IPS-18c (cell line): ENCODE measurements at regions not wholly inside any gene's neighbourhood (a gene's known extent, or its start where the extent isn't known, plus 50 kb on each side); places are given as distances from the start of the nearest gene placed in this dataset.

Experiments used
- H3K4me3 ChIP-seq: 2 replicates; pipeline ENCODE4 v1.7.0; 2013; ENCODE audit warnings: low read depth, mild to moderate bottlenecking, low read length, moderate library complexity; ENCODE audit not compliant: insufficient read depth
- H3K9me3 ChIP-seq: one replicate; pipeline ENCODE4 v1.6.1; 2013; ENCODE audit warnings: mild to moderate bottlenecking, low read length, moderate library complexity; ENCODE audit not compliant: control insufficient read depth, insufficient read depth

DNA sequence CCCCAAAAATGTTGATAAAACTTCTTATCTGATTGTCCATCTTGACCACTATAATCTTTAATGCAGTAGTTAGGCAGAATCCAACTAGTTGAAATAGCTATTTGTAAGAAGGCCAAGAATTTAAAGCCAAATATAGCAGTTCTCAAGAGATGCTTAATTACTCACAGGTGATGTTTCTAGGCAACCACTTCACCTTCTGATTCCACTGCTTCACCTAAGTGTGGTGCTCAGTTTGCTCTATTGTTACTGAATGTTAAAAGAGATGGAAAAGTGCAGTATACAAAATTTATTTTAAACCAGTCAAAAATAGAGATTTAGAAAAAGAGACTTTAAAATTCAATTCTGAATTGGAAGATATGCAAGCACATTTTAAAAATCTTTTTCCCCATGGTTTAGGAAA is 539.4 kb downstream of the ZNF804A start:
- H3K9me3 ChIP-seq: no peaks in the 10 kb centered on the region
- no peak overlapping the region for H3K4me3 ChIP-seq

DNA sequence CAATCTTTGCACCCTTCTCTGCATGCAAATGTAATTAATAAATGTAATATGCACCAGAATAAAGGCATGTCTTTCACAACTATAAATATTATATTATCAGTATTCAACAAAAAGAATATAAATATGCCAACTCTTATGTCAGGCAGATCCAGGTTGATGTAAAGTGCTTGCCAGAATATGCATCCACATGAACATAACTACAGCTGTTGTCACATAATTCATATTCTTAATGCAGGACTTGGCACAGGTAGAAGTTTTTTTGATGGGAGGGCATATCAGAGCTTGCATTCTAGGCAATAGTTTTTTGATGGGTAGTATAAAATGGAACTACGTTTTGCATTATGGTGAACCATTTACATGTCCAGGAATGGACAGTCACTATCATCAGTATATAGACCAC is 544.3 kb downstream of the ZNF804A start:
- no peak overlapping the region for H3K4me3 ChIP-seq
- H3K9me3 ChIP-seq: no peaks in the 10 kb centered on the region

DNA sequence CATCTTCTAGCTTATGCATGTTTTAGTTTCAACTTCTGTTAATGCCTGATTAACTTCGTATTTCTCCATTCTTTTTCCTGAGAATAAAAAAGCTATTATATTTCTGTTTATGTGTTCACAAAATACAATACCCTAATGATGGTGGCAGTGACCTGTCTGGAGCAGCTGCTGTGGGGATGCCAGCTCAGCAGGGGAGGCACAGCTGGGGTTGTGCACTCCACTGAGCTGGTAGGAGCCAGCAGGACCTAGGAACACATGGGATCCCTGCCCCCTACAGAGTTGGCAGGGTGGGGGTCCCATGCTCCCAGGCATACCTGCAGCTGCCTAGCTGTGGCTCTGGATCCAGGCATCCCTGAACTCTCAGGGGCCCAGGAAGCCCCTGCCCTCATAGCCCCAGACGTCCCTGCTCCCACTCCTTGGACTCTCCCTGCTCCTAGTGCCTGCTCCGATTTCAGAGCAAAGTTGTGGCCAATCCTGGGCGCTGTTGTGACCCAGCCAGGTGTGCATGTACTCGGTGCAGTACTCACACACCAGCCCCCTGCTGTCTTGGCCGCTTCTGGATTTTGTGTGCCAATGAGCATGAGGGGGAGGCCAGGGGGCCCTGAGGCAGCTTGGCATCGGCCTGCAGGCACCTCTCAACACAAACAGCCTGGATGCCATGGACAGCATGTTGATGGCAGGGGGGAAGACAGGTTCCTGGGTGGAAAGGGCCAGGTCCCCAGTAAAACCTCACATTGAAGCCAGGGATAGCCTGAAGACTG is 546.0 kb downstream of the ZNF804A start:
- Histone ChIP-seq H3K9me3 (no peaks in the 10 kb centered on the region), H3K4me3 (no peak overlapping the region)

DNA sequence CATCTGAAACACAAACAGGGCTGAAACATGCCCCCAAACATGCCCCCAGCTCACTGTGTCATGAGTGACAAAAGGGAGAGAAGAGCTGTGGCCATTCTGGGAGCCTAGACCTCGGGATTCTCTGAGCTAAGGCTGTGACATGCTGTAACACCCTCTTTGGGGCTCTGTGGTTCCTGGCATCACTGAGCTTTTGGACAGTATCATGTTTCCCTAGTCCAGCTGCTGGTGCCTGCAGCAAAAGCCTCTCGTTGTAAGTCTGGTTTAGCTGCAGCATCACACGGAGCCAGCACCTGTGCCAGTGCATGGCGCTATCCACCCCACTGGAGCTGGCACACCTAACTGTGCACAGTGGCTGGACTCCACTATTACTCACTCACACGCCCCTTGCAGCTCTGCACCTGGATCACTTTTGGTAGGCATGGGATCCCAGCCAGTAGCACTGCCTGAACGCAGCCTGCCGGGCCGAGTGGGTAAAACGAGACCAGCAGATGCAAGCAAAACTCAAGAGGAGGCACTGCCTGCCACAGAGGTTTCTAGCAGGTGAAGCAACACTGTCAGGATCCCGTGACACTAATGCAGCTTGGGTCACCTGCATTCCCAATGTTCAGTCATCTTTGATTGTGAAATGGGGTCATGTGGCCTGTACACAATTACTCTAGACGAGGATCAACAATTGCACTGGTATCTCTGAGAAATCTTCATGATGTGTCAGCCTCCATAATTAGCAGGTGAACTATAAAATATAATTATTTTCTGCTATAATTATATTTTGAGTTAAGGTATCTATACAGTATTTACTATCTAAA is 547.2 kb downstream of the ZNF804A start:
- Histone ChIP-seq H3K9me3 (no peaks in the 10 kb centered on the region), H3K4me3 (no peak overlapping the region)

- Histone ChIP-seq H3K4me3 (no peak overlapping the region), H3K9me3 (no peaks in the 10 kb centered on the region)
Observed at GRCh38 chr2:185147361-185147760, 549.0 kb downstream of the ZNF804A start.

DNA sequence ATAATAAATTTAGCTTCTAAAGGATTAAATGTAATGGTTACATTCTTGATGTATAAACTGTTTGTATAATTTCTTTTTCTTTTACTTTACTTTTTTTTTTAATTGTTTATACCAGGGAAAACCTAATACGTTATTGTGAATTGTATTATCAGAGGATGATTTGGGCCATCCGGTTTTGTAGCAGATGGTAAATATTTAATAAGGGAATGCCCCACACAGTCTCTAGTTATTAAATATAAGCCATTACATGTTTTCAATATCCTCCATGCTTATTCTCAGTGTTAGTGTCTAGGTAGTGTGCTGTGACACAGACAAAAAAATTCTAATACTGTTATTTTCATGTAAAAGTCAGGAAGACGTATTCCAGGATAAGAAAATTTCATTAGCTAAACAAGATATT is 553.9 kb downstream of the ZNF804A start:
- Histone ChIP-seq H3K4me3 (no peak overlapping the region), H3K9me3 (no peaks in the 10 kb centered on the region)

DNA sequence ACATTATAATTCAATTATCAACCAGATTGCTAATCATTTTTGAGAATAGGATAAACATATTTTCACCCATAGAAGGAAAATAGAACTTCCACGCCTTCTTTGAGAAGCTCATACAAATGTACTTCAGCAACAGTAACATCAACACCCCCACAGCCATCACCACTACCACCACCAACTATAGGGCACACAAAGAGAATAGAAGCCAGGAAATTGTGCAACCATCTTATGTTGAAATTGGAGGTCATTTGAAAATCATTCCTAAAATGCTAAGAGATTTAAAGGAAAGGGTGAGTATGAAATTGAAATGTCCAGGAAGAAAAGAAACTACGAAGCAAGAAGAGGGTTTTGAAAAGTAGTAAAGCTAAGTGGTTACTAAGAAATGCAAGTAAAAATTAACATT is 563.4 kb downstream of the ZNF804A start:
- Histone ChIP-seq H3K9me3 (no peaks in the 10 kb centered on the region), H3K4me3 (no peak overlapping the region)

- Histone ChIP-seq H3K9me3 (no peaks in the 10 kb centered on the region), H3K4me3 (no peak overlapping the region)
Observed at GRCh38 chr2:185174353-185174752, 564.3 kb upstream of the FSIP2 start.

- no peak overlapping the region for H3K4me3 ChIP-seq
- H3K9me3 ChIP-seq: no peaks in the 10 kb centered on the region
Observed at GRCh38 chr2:185179743-185180142, 558.9 kb upstream of the FSIP2 start.

- Histone ChIP-seq H3K4me3 (no peak overlapping the region), H3K9me3 (no peaks in the 10 kb centered on the region)
Observed at GRCh38 chr2:185181901-185182300, 556.7 kb upstream of the FSIP2 start.

DNA sequence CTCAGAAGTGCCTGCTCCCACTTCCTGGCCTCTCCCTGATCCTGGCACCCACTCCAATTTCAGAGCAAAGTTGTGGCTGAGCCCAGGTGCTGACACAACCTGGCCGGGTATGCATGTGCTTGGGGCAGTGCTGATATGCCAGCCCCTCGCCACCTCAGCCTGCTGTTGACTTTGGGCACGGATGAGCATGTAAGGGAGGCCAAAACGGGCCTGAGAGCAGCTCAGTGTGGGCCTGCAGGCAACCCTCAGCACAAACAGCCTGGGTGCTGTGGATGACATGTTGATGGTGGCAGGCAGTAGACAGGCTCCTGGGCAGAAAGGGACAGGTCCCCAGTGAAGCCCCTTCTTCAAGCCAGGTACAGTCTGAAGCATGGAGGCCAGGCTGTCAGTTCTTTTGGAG is 553.6 kb upstream of the FSIP2 start:
- H3K9me3 ChIP-seq: no peaks in the 10 kb centered on the region
- no peak overlapping the region for H3K4me3 ChIP-seq

GRCh38 chr2:185187421-185187820 is 551.2 kb upstream of the FSIP2 start:
- no peak overlapping the region for H3K4me3 ChIP-seq
- no peaks in the 10 kb centered on the region for H3K9me3 ChIP-seq

DNA sequence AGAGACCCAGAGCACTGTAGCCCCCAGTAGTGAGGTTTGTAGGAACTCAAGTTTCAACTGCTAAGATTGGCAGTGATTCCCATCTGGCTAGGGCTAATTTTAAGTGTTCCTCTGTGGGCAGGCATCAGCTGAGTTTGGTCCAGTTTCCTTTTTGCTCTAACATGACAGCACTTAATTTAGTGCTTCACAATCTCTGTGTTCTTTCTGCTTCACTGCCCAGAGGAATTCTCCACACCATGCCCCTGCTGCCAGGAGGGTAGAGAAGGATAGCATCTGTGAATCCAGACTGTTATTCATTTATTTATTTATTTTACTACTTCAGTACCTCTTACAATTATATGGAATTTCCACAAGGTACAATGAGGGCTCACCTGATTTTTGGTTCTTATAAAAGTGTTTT is 549.9 kb upstream of the FSIP2 start:
- no peak overlapping the region for H3K4me3 ChIP-seq
- no peaks in the 10 kb centered on the region for H3K9me3 ChIP-seq

DNA sequence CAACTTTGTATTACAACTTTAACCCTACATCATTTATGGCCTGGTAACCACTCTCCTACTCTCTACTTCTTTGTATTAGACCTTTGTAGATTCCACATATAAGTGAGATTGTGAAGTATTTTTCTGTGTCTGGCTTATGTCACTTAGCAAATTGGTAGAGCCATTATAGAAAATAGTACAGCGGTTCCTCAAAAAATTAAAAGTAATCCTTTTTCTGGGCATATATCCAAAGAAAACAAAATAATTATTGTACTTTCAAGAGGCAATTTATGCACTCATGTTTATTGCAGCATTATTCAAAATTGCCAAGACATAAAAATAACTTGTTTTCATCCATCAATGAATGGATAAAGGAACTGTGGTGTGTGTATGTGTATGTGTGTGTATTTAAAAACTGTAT is 537.5 kb upstream of the FSIP2 start:
- H3K4me3 ChIP-seq: no peak overlapping the region

DNA sequence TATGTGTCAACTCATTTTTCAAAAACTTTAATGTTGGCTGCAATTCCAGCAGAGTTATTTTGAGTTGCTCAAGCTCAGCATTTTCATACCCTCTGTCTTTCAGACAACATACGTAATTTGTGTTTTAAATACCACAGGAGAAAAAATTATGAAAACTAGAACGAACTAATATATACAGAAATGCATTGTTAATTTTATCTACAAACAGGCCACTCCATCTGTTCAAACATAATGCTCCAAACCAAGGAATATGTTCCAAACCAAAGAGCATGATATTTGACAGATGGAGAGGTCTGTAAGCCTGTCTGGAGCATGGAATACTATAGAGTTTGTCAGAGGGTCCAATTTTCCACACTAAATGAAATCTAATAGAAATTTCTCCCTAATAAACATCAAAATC is 536.2 kb upstream of the FSIP2 start:
- H3K4me3 ChIP-seq: no peak overlapping the region
- no peaks in the 10 kb centered on the region for H3K9me3 ChIP-seq

More for the DNA sequence above, 537.5 kb upstream of the FSIP2 start:
- no peaks in the 10 kb centered on the region for H3K9me3 ChIP-seq

DNA sequence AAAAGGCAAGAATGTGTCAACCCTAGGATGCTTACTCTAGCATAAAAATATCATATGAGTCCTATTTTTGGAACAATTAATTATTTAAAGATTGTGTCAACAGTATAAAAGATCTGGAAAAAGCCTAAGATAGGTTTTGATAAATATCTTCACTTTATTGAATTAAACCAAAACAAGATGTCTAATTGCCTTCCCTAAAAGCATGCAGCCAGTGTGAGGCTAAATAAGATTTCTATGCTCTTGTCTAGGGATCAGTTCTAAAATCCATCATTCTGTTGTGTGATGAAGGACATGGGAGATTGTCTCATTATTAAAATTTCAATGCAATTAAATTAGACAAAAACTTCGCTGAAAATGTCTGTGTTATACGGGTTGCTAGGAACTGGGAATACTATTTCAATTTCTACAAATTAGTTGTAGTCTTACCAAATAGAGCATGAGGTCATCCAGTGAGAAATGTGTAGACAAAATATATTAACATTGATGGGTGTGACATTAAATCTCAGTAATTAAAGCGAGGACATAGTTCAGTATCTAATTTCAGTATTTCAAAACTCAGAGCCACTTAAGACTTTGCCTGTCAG is 535.6 kb upstream of the FSIP2 start:
- Histone ChIP-seq H3K9me3 (no peaks in the 10 kb centered on the region), H3K4me3 (no peak overlapping the region)

DNA sequence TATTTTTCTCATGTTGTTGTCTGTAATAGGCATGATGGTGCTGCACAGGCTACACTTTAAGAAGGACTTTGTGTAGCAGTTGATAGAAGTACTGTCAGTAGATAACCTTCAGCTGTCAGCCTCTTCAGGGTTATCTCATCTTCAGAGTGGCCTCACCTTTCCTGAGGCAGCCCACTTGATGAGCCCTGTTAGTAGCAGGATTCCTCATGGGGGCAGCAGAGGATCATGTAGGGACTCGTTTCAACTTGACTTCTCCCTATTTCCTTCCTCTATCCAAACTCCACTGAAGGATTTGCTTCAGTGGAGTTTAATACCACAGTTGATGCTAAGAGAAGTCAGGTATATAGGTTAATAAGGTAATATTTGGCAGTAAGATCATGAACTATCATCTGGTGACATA is 530.3 kb upstream of the FSIP2 start:
- Histone ChIP-seq H3K4me3 (no peak overlapping the region), H3K9me3 (no peaks in the 10 kb centered on the region)

DNA sequence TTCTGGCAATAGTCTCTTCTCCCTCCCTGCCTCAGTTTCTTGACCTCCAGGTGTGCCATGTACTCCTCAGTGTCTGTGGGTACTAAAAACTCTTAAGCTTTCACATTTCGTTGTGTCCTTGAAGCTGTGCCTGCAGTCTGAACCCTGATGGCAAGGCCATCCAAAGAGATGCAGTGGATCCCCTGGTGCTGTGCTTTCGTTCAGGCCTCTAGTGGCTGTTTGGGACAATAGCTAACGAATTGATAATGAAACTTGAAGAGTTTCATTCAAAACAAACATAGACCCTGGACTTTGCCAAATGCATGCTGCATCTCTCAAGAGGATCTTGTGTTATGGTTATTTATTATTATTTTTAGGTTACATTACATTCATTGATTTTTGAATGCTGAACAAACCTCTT is 523.1 kb upstream of the FSIP2 start:
- H3K4me3 ChIP-seq: no peak overlapping the region
- no peaks in the 10 kb centered on the region for H3K9me3 ChIP-seq
